ENCODE measurements at regions not wholly inside any gene's neighbourhood (a gene's known extent, or its start where the extent isn't known, plus 50 kb on each side); places are given as distances from the start of the nearest gene placed in this dataset.

DNA sequence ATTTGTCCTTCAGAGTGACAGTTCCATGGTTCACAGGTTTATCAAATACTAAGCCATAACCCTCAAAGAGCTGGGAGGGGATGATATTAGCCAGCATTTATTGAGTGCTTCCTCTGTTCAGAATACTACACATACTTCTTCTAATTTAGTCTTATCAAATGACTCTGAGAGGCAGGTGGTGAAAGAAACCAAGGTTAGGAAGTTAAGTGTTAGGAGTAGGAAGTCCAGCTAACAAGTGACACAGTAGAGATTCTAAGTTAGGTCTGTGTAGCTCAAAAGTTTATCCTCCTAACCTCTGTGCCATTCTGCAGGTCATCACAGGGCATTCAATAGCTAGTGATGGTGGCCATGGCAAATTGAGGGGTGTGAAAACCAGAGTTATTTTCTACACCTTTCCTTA, 198.3 kb upstream of the MID1 start:
- no peak overlapping the region for H3K4me2 ChIP-seq (ENCODE audit: insufficient read depth, low read length)
- CTCF ChIA-PET = no interaction called here
- H2AFZ ChIP-seq (ENCODE audit: low read depth, low read length) = no peak overlapping the region
- H3K4me3 ChIP-seq (replicated peaks in 1 of 3; ENCODE audit: insufficient read depth in 1 of 3, low read depth in 1 of 3, low read length in 3 of 3) = no peak overlapping the region
- no TSS peak for BruUV-seq (replicated peaks)
- no peaks in the 10 kb centered on the region for H3K4me1 ChIP-seq (ENCODE audit: control insufficient read depth, extremely low read depth, insufficient read depth, low read length)
- dilution Hi-C loops (cut with MboI; ENCODE audit: extremely low pct_ligation_motif_present, low sequenced_read_pairs) = no loop called here
- no peak overlapping the region for H3K27ac ChIP-seq (ENCODE audit: insufficient read depth, low read depth, low read length)
- H4K20me1 ChIP-seq (replicated peaks; ENCODE audit: control insufficient read depth, extremely low read depth, insufficient read depth, low read length) = no peaks in the 10 kb centered on the region
- intact Hi-C loops (cut with micrococcal nuclease) = no loop called here
- H3K79me2 ChIP-seq (ENCODE audit: control insufficient read depth, insufficient read depth, low read length) = no peaks in the 10 kb centered on the region
- H3K9ac ChIP-seq (replicated peaks; ENCODE audit: extremely low read depth, insufficient read depth, low read length) = no peak overlapping the region
- POLR2A ChIA-PET = no interaction called here
- no peaks in the 10 kb centered on the region for H3K36me3 ChIP-seq (ENCODE audit: control insufficient read depth in 2 of 2, extremely low read depth in 1 of 2, insufficient read depth in 2 of 2, low read length in 2 of 2)
- no peaks in the 10 kb centered on the region for H3K9me3 ChIP-seq (replicated peaks; ENCODE audit: control insufficient read depth, insufficient read depth, low read length)
- no peak for FAIRE-seq
- H3K27me3 ChIP-seq (ENCODE audit: control insufficient read depth in 2 of 2, insufficient read depth in 2 of 2, low read length in 2 of 2) = no peaks in the 10 kb centered on the region
- no peaks in the 10 kb centered on the region for H3K9me1 ChIP-seq (replicated peaks; ENCODE audit: control insufficient read depth, extremely low read depth, insufficient read depth, low read length)
- TF ChIP-seq POLR2A (IDR thresholded peaks at IDR 0.05; ENCODE audit: low read depth, low read length) (no peak), GATA2 (IDR thresholded peaks at IDR 0.05; ENCODE audit: insufficient read depth, insufficient read length, low read depth, low read length) (no peak)
- TF ChIP-seq, protein P1, sequence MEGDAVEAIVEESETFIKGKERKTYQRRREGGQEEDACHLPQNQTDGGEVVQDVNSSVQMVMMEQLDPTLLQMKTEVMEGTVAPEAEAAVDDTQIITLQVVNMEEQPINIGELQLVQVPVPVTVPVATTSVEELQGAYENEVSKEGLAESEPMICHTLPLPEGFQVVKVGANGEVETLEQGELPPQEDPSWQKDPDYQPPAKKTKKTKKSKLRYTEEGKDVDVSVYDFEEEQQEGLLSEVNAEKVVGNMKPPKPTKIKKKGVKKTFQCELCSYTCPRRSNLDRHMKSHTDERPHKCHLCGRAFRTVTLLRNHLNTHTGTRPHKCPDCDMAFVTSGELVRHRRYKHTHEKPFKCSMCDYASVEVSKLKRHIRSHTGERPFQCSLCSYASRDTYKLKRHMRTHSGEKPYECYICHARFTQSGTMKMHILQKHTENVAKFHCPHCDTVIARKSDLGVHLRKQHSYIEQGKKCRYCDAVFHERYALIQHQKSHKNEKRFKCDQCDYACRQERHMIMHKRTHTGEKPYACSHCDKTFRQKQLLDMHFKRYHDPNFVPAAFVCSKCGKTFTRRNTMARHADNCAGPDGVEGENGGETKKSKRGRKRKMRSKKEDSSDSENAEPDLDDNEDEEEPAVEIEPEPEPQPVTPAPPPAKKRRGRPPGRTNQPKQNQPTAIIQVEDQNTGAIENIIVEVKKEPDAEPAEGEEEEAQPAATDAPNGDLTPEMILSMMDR (IDR thresholded peaks at IDR 0.05; ENCODE audit: extremely low read depth in 1 of 2, insufficient read depth in 1 of 2, low read depth in 1 of 2, low read length in 2 of 2) = no peak
- TF ChIP-seq, protein P2, sequence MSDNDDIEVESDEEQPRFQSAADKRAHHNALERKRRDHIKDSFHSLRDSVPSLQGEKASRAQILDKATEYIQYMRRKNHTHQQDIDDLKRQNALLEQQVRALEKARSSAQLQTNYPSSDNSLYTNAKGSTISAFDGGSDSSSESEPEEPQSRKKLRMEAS (IDR thresholded peaks at IDR 0.05; ENCODE audit: insufficient read depth, insufficient read length) = no peak
- DNase-seq (ENCODE audit: low read depth, low spot score) = no peak

DNA sequence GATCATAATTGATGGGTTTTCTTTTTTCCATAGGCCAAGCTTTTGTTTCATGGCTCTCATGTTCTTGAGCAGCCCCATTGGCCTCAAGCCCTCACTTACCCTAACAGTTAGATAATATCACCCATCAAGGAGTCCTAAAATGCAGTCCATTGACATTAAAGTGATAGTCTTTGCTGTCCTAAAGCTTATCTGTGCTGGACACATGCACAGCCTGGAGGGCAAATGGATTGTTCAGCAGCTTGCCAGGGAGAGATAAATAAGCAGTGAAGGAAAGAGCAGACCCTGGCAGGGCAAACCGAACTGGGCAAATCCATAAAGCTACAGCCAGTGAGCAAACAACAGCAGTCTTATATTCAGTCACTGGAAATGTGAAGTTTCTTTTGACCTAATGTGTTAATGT, 199.6 kb upstream of the MID1 start:
- no peaks in the 10 kb centered on the region for H3K36me3 ChIP-seq (ENCODE audit: control insufficient read depth in 2 of 2, extremely low read depth in 1 of 2, insufficient read depth in 2 of 2, low read length in 2 of 2)
- H3K9ac ChIP-seq (replicated peaks; ENCODE audit: extremely low read depth, insufficient read depth, low read length) = no peak overlapping the region
- intact Hi-C loops (cut with micrococcal nuclease) (no loop called here), dilution Hi-C loops (cut with MboI; ENCODE audit: extremely low pct_ligation_motif_present, low sequenced_read_pairs) (no loop called here)
- no peak for FAIRE-seq
- BruUV-seq (replicated peaks) = no TSS peak
- H3K4me3 ChIP-seq (replicated peaks in 1 of 3; ENCODE audit: insufficient read depth in 1 of 3, low read depth in 1 of 3, low read length in 3 of 3) = no peak overlapping the region
- no peaks in the 10 kb centered on the region for H4K20me1 ChIP-seq (replicated peaks; ENCODE audit: control insufficient read depth, extremely low read depth, insufficient read depth, low read length)
- H3K9me3 ChIP-seq (replicated peaks; ENCODE audit: control insufficient read depth, insufficient read depth, low read length) = no peaks in the 10 kb centered on the region
- CTCF ChIA-PET = no interaction called here
- no peaks in the 10 kb centered on the region for H3K4me1 ChIP-seq (ENCODE audit: control insufficient read depth, extremely low read depth, insufficient read depth, low read length)
- H3K9me1 ChIP-seq (replicated peaks; ENCODE audit: control insufficient read depth, extremely low read depth, insufficient read depth, low read length) = no peaks in the 10 kb centered on the region
- H3K27me3 ChIP-seq (ENCODE audit: control insufficient read depth in 2 of 2, insufficient read depth in 2 of 2, low read length in 2 of 2) = no peaks in the 10 kb centered on the region
- H2AFZ ChIP-seq (ENCODE audit: low read depth, low read length) = no peak overlapping the region
- POLR2A ChIA-PET = no interaction called here
- TF ChIP-seq, protein P1 (IDR thresholded peaks at IDR 0.05; ENCODE audit: extremely low read depth in 1 of 2, insufficient read depth in 1 of 2, low read depth in 1 of 2, low read length in 2 of 2) = no peak
- TF ChIP-seq, protein P2 (IDR thresholded peaks at IDR 0.05; ENCODE audit: insufficient read depth, insufficient read length) = no peak
- TF ChIP-seq POLR2A (IDR thresholded peaks at IDR 0.05; ENCODE audit: low read depth, low read length) (no peak), JUN (IDR thresholded peaks at IDR 0.05; ENCODE audit: borderline replicate concordance, insufficient read depth, insufficient read length, low read depth) (no peak), GATA2 (IDR thresholded peaks at IDR 0.05; ENCODE audit: insufficient read depth, insufficient read length, low read depth, low read length) (no peak), MYC (IDR thresholded peaks at IDR 0.05; ENCODE audit: low read depth, low read length) (no peak), POLR2AphosphoS5 (IDR thresholded peaks at IDR 0.05; ENCODE audit: insufficient read depth, low read depth, low read length) (no peak), FOS (IDR thresholded peaks at IDR 0.05; ENCODE audit: borderline replicate concordance, insufficient read depth, low read length) (no peak), EZH2 (IDR thresholded peaks at IDR 0.05; ENCODE audit: borderline replicate concordance, low read depth, low read length, severe bottlenecking) (no peak)
- no peak for DNase-seq (ENCODE audit: low read depth, low spot score)
- no peak overlapping the region for H3K4me2 ChIP-seq (ENCODE audit: insufficient read depth, low read length)
- H3K79me2 ChIP-seq (ENCODE audit: control insufficient read depth, insufficient read depth, low read length) = no peaks in the 10 kb centered on the region
- no peak overlapping the region for H3K27ac ChIP-seq (ENCODE audit: insufficient read depth, low read depth, low read length)

Data from endothelial cell of umbilical vein (primary cell).